ENCODE measurements at regions not wholly inside any gene's neighbourhood (a gene's known extent, or its start where the extent isn't known, plus 50 kb on each side); places are given as distances from the start of the nearest gene placed in this dataset.

DNA sequence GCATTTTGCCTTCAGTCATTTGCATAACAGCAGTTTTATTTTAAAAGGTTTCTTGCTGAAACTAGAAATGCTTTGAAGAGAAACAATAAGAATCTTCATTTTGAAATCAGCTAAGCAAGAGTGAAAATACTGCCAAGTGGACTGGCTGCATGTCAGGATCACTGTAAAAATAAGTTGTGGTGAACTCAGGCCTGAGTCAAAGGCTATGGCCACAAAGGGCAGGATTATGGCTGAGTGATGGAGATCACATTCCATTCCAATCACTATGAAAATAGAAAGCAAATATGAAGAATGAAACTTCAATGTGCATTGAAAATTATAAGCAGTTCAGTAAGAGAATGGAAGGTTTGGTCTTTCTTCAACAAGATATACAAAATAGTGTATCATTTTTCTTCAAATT, 224.5 kb downstream of the PCDH18 start:
- H3K27ac Mint-ChIP-seq = no peak overlapping the region
- no peak overlapping the region for H3K4me2 ChIP-seq (replicated peaks; ENCODE audit: extremely low read depth, low read length, poor library complexity, severe bottlenecking)
- no peaks in the 10 kb centered on the region for H3K4me1 Mint-ChIP-seq

DNA sequence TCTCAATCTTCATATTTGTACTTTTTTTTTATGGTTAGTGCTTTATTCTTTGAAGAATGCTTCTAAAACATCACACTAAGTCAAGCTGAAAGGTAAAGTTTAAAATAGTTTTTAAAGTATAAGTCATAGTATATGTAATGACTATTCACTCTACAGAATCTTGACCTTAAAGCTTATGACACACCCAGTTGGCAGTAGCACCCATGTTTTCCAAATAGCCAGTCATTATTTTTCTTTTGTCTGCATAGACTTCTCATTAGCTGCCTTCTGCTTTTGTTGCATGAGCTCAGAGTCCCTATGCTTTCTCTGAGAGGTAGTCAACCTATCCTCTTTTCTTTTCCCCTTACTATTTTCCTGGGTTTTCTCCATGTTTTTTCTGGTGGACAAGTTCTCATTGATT, 231.5 kb downstream of the PCDH18 start:
- Histone ChIP-seq H3K4me1 (ENCODE audit: control insufficient read depth in 1 of 2, insufficient read depth in 2 of 2, low read length in 2 of 2) (no peaks in the 10 kb centered on the region), H3K79me2 (ENCODE audit: insufficient read depth, low read length) (no peaks in the 10 kb centered on the region), H3K27me3 (ENCODE audit: control insufficient read depth in 2 of 2, insufficient read depth in 2 of 2, low read length in 2 of 2) (no peaks in the 10 kb centered on the region), H4K20me1 (ENCODE audit: insufficient read depth, low read length) (no peaks in the 10 kb centered on the region), H3K9me3 (replicated peaks in 1 of 2; ENCODE audit: control insufficient read depth in 1 of 2, insufficient read depth in 1 of 2, low read length in 2 of 2) (no peaks in the 10 kb centered on the region), H3K36me3 (replicated peaks in 1 of 2; ENCODE audit: control insufficient read depth in 1 of 2, insufficient read depth in 2 of 2, low read length in 2 of 2) (no peaks in the 10 kb centered on the region), H3K4me3 (replicated peaks in 1 of 3; ENCODE audit: low read depth in 2 of 3, low read length in 3 of 3) (no peak overlapping the region), H2AFZ (ENCODE audit: insufficient read depth, low read depth, low read length, poor library complexity, severe bottlenecking) (no peak overlapping the region), H3K9ac (ENCODE audit: insufficient read depth, low read length, poor library complexity, severe bottlenecking) (no peak overlapping the region), H3K27ac (ENCODE audit: low read depth in 1 of 2, low read length in 2 of 2) (no peak overlapping the region), H3K4me2 (replicated peaks; ENCODE audit: extremely low read depth, low read length, poor library complexity, severe bottlenecking) (no peak overlapping the region)
- H3K27me3 Mint-ChIP-seq (ENCODE audit: low read depth in 3 of 3) = no peaks in the 10 kb centered on the region
- no peak for DNase-seq
- H3K9me3 Mint-ChIP-seq = peaks cover 0 to 2% (median 0%) of the 10 kb centered on the region in 7 donors
- intact Hi-C loops (cut with micrococcal nuclease) = no loop called here
- H3K36me3 Mint-ChIP-seq = no peaks in the 10 kb centered on the region
- H3K4me3 Mint-ChIP-seq = no peak overlapping the region
- H3K27ac Mint-ChIP-seq = no peak overlapping the region
- H3K4me1 Mint-ChIP-seq = no peaks in the 10 kb centered on the region
- TF ChIP-seq, protein P1, sequence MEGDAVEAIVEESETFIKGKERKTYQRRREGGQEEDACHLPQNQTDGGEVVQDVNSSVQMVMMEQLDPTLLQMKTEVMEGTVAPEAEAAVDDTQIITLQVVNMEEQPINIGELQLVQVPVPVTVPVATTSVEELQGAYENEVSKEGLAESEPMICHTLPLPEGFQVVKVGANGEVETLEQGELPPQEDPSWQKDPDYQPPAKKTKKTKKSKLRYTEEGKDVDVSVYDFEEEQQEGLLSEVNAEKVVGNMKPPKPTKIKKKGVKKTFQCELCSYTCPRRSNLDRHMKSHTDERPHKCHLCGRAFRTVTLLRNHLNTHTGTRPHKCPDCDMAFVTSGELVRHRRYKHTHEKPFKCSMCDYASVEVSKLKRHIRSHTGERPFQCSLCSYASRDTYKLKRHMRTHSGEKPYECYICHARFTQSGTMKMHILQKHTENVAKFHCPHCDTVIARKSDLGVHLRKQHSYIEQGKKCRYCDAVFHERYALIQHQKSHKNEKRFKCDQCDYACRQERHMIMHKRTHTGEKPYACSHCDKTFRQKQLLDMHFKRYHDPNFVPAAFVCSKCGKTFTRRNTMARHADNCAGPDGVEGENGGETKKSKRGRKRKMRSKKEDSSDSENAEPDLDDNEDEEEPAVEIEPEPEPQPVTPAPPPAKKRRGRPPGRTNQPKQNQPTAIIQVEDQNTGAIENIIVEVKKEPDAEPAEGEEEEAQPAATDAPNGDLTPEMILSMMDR (IDR thresholded peaks at IDR 0.05) = no peak

More for the DNA sequence above, 224.5 kb downstream of the PCDH18 start:
- Mint-ChIP-seq H3K4me3 (no peak overlapping the region), H3K9me3 (no peaks in the 10 kb centered on the region), H3K36me3 (no peaks in the 10 kb centered on the region), H3K27me3 (ENCODE audit: low read depth in 3 of 3) (no peaks in the 10 kb centered on the region)
- no peaks in the 10 kb centered on the region for H4K20me1 ChIP-seq (ENCODE audit: insufficient read depth, low read length)
- H3K27ac ChIP-seq (ENCODE audit: low read depth in 1 of 2, low read length in 2 of 2) = no peak overlapping the region
- TF ChIP-seq, protein P1 (IDR thresholded peaks at IDR 0.05) = no peak
- H3K4me3 ChIP-seq (replicated peaks in 1 of 3; ENCODE audit: low read depth in 2 of 3, low read length in 3 of 3) = no peak overlapping the region
- no peak for DNase-seq
- H3K36me3 ChIP-seq (replicated peaks in 1 of 2; ENCODE audit: control insufficient read depth in 1 of 2, insufficient read depth in 2 of 2, low read length in 2 of 2) = no peaks in the 10 kb centered on the region
- no peak overlapping the region for H3K9ac ChIP-seq (ENCODE audit: insufficient read depth, low read length, poor library complexity, severe bottlenecking)
- H3K4me1 ChIP-seq (ENCODE audit: control insufficient read depth in 1 of 2, insufficient read depth in 2 of 2, low read length in 2 of 2) = no peaks in the 10 kb centered on the region
- no peaks in the 10 kb centered on the region for H3K79me2 ChIP-seq (ENCODE audit: insufficient read depth, low read length)
- H2AFZ ChIP-seq (ENCODE audit: insufficient read depth, low read depth, low read length, poor library complexity, severe bottlenecking) = no peak overlapping the region
- no peaks in the 10 kb centered on the region for H3K9me3 ChIP-seq (replicated peaks in 1 of 2; ENCODE audit: control insufficient read depth in 1 of 2, insufficient read depth in 1 of 2, low read length in 2 of 2)
- intact Hi-C loops (cut with micrococcal nuclease) = no loop called here
- H3K27me3 ChIP-seq (ENCODE audit: control insufficient read depth in 2 of 2, insufficient read depth in 2 of 2, low read length in 2 of 2) = no peaks in the 10 kb centered on the region
